ENCODE measurements at regions not wholly inside any gene's neighbourhood (a gene's known extent, or its start where the extent isn't known, plus 50 kb on each side); places are given as distances from the start of the nearest gene placed in this dataset.

GRCh38 chr1:95716550-95716949, 482.5 kb downstream of the RWDD3 start:
- TF ChIP-seq CTCF (IDR thresholded peaks at IDR 0.05; ENCODE audit: low read depth, low read length) (no peak), EZH2phosphoT487 (IDR thresholded peaks at IDR 0.05; ENCODE audit: low read depth) (no peak)
